Activated CD8-positive, alpha-beta memory T cell treated with anti-CD3 and anti-CD28 coated beads, Interleukin-2, amount 50 U/mL, for 1 hour (primary cell): ENCODE measurements at regions not wholly inside any gene's neighbourhood (a gene's known extent, or its start where the extent isn't known, plus 50 kb on each side); places are given as distances from the start of the nearest gene placed in this dataset.

Experiments used
- DNase-seq: peaks from one replicate; pipeline ENCODE4 v3.0.0-alpha.2; 2020; ENCODE audit errors: extremely low read depth

DNA sequence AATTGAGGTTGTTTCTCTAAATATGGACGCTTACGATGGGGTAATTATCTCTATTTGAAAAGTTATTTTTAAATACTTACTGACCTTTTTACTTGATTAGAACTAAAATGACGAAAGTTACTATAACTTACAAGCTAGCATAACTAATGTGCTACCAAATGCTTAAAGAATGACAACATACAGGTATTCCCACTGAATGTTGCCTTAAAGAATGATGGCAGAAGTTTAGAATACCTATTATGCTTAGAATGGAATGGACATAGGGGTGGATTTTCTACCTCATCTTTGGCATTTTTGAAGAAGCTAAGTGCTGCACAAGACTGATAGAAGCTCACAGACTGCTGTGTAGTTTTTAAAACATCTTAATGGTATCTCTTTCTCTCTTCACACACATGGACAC lies 284.8 kb downstream of the THBS2 start:
- DNase-seq, result no peak

DNA sequence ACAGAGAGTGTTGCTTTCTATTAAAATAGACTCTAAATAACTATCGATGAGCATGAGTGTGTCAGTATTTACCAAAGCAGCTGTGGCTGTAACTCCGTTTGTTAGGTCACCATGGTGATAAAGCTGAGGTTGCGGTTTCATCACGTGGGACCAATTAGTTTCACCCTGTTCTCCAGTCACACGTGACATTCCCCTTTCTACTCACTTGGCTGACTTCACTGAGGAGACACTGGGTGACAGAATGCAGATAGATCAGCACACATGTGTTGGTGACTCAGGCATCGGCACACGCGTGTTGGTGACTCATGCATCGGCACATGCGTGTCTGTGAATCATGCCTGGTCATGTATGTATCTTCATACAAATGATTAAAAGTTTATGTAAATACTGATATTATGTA lies 285.4 kb downstream of the THBS2 start:
- no peak for DNase-seq

GRCh38 chr6:168967281-168967925 lies 286.2 kb downstream of the THBS2 start:
- no peak for DNase-seq

- no peak for DNase-seq
Observed at GRCh38 chr6:168964138-168964835, 289.4 kb downstream of the THBS2 start.

GRCh38 chr6:168962886-168963285 lies 290.8 kb downstream of the THBS2 start:
- no peak for DNase-seq

GRCh38 chr6:168961264-168961656 lies 292.4 kb downstream of the THBS2 start:
- no peak for DNase-seq

GRCh38 chr6:168960551-168961263 lies 292.9 kb downstream of the THBS2 start:
- no peak for DNase-seq

DNA sequence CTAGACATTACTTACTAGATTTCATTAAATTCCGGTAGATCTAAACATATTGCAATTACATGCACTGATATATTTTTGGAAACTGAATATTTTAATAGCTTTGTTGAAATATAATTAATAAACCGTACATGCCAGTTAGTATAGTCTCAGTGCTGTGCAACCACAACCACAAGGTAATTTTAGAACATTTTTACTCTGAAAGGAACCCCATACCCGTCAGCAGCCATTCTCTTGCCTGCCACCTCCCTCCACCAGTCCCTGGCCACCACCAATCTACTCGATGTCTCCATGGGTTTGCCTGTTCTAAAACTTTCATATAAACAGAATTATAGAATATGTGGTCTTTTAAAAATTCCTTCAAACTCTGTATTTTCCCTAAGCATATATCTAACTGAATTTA lies 293.9 kb downstream of the THBS2 start:
- no peak for DNase-seq

DNA sequence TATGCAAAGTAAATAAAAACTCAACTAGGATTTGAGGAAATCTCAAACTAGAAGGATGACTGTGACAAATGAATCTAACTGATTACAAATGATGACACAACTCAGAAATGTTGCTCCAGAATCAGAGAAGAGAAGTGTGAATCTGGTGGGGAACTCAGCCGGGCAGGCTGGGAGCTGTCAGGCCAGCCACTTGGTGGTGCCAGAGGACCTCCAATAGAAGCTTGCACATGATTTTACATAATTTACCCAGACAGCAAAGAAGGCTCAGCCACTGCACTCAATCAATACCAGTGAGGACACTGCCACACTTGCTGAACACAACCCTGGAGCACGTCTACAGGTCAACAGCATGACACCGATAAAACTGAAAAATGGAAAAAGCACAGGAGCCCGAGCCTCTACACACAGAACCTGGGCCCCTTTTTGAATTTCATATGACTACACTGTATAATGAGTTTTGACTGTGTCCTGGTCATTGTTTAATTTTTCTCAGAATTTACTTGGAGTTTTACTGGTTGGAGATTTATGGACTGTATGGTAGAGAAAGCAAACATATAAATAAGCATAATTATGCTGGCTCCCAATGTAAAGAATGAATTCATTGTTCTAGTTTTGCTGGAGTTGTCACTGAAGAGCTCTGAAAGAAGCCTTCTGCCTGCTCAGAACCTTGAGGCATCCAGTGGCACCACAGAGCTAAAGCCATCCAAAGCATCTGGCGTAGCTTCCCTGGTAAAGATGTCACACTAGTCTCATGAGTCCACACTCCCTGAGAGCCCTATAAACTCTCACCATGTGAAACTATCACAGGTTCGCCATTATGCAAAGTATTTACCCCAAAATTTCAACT lies 296.5 kb downstream of the THBS2 start:
- DNase-seq, result no peak

DNA sequence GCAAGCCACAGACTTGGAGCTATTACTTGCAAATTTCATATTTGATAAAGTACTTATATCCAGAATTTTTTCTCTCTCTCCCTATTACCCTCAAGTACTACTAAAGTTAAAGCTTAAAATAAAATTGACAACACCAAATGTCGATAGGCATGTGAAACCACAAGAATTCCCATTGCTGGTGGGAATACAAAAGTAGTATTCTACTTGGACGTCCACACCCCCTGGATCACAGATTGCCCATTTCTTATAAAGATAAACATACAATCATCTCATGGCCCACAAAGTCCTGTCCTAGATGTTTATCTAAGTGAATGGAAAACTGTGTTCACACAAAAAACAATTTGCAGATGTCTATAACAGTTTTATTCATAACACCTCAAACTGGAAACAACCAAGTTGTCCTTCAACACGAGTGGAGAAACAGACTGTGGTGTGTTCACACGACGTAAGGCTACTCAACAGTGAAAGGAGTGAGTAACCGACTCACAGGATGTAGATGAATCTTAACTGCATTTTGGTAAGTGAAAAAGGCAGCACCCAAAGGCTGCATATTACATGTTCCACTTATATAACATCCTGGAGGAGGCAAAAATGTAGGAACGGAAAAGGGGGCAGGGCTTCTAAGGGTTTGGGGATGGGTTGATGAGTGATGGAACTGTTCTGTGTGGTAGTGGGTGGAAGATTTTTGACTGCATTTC lies 297.4 kb downstream of the THBS2 start:
- DNase-seq, result no peak

DNA sequence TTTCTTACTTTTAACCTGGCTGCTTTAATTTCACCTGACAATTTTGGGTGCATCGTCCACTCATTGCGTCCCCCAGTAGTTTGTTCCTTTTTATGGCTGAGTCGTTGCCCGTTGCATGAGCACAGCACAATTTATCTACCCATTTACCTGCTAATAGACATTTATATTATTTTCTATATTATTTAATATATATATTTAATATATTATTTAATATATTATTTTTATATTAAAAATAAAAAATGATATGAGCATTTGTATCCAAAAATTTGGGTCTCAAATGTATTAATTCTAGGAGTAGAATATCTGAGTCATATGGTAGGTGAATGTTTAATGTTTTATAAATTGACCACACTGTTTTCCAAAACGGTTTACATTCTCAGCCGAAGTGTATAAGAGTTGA lies 300.2 kb downstream of the THBS2 start:
- DNase-seq, result no peak

DNA sequence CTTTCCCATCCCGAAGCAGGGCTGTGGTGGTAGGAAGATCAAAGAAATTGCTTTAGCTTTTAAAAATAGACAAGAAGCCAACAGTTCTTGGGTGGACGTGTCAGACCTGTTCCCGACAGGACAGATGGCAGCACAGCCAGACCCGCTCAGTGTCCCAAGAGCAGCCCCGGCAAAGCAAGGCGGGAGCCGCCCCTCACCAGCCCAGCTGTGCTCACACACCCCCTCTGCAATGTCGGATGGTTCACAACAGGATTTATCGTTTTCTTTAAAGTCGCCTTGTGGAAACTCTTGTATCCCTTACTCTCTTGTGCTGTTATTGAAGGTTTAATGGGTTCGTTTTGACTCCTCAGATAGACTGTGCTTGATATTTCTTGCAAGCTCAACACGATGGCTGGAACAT lies 302.4 kb downstream of the THBS2 start:
- DNase-seq, result no peak

DNA sequence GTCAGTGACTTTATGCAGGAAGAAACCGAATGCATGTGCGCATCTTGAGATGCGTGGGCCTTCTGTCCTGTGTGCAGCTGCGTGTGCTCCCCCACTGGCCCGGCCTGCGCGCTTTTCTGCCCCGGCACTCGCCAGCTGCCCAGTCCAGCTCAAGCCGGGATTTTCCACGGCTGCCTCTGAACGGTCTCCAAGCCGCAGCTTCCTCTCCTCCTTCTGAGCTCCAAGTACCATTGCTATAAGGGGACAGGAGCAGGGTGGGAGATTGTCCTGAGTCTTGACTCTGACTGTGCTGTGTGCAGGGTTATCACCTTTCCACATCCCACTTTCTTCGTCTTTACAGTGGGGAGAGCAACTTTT lies 302.8 kb downstream of the THBS2 start:
- no peak for DNase-seq

GRCh38 chr6:168949981-168950857 lies 303.4 kb downstream of the THBS2 start:
- DNase-seq, result no peak

GRCh38 chr6:168948990-168949531 lies 304.6 kb downstream of the THBS2 start:
- DNase-seq, result no peak

GRCh38 chr6:168948002-168948401 lies 305.6 kb downstream of the THBS2 start:
- no peak for DNase-seq

GRCh38 chr6:168943231-168943905 lies 310.3 kb downstream of the THBS2 start:
- no peak for DNase-seq

DNA sequence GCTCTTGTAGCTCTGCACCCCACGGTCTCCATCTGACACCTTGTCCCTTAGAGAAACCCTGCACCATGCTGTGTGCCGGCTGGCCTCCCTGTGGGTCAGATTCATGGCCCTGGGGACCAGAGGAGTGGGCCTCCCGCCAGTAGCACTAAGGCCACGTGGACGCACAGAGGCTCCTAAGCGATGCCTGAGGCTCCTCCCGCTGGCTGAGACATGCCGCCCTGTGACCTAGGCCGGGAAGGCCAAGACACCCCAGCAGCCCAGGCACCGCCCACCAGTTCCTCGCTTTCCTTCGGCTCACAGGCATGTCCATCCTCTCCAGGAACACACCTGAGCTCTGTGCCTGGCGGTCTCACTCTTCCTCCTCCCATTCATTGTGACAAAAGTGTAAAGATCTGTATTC lies 311.0 kb downstream of the THBS2 start:
- no peak for DNase-seq

DNA sequence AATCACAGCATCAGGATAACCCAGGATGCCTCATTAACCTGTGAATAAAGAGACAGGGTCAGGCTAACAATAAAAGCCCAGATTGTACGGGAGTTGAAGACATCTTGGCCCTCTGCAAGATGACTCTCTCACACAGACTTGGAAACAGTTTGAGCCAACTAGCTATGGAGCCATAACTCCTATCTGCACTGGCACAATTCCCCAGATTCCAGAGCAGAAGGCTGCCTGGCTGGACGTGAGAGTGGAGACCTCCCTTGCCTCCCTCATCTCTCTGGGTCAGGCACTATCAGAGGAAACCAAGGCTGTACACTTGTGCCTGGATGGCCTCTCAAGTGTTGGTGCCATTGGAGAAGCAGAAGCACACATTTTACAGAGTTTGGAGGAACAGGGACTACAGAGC lies 312.6 kb downstream of the THBS2 start:
- DNase-seq, result no peak

DNA sequence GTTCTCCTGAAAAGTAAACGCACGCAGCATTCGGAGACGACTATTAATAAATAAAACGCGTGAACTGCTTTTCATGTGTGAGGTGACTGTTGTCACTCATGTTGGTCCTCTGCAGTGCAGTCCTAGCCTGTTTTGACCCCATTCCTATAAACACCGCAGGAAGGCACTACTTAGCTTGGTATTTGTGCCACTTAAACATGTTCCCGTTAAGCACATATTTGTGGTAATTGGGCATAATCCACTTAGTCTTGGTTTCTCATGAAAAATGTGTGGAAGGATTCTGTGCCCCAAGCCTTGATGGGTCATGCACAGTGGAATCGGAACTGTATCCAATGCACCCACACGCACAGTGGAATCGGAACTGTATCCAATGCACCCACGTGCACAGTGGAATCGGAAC lies 313.9 kb downstream of the THBS2 start:
- DNase-seq, result no peak
